Smooth muscle cell (in vitro differentiated cells): ENCODE measurements at regions not wholly inside any gene's neighbourhood (a gene's known extent, or its start where the extent isn't known, plus 50 kb on each side); places are given as distances from the start of the nearest gene placed in this dataset.

Experiments
- DNase-seq: peaks from one replicate; lab custom pipeline; 2025; ENCODE audit not compliant: unreplicated experiment; lab: John Stamatoyannopoulos, UW
- H2AFZ ChIP-seq: fragments of 200-600 bp; sonication (generic); 2 replicates; pipeline ENCODE4 v1.6.0; 2016; ENCODE audit warnings: antibody characterized with exemption, low read depth, mild to moderate bottlenecking
- H3F3A ChIP-seq: fragments of 200-600 bp; sonication (generic); 2 replicates; pipeline ENCODE4 v1.6.0; 2017; ENCODE audit warnings: antibody characterized with exemption, low read depth
- H3K27ac ChIP-seq: fragments of 200-600 bp; sonication (generic); 2 replicates; pipeline ENCODE4 v1.5.1; 2016; ENCODE audit warnings: low read depth, mild to moderate bottlenecking
- H3K27me3 ChIP-seq: fragments of 200-600 bp; sonication (generic); 2 replicates; pipeline ENCODE4 v1.6.1; 2016; ENCODE audit warnings: low read depth, mild to moderate bottlenecking
- H3K36me3 ChIP-seq: fragments of 200-600 bp; sonication (generic); 2 replicates; pipeline ENCODE4 v1.5.1; 2016; ENCODE audit warnings: low read depth
- H3K4me1 ChIP-seq: fragments of 200-600 bp; sonication (generic); 2 replicates; pipeline ENCODE4 v1.5.1; 2016; ENCODE audit warnings: low read depth
- H3K4me2 ChIP-seq: fragments of 200-600 bp; sonication (generic); 2 replicates; pipeline ENCODE4 v1.6.0; 2016; ENCODE audit warnings: mild to moderate bottlenecking
- H3K4me3 ChIP-seq: fragments of 200-600 bp; sonication (generic); 2 replicates; pipeline ENCODE4 v1.5.1; 2016; ENCODE audit warnings: mild to moderate bottlenecking
- H3K79me2 ChIP-seq: fragments of 200-600 bp; sonication (generic); 2 replicates; pipeline ENCODE4 v1.6.0; 2016; ENCODE audit warnings: low read depth, mild to moderate bottlenecking
- H3K9ac ChIP-seq: fragments of 200-600 bp; sonication (generic); 2 replicates; pipeline ENCODE4 v1.6.0; 2016; ENCODE audit warnings: low read depth
- H3K9me3 ChIP-seq: fragments of 200-600 bp; sonication (generic); replicated peaks from 2 replicates; pipeline ENCODE4 v1.5.1; 2016; ENCODE audit warnings: low read depth
- H4K20me1 ChIP-seq: fragments of 200-600 bp; sonication (generic); 2 replicates; pipeline ENCODE4 v1.6.0; 2016; ENCODE audit warnings: low read depth
- WGBS: methylation state at CpG from one replicate; pipeline ENCODE4 v1.1.7; 2016; ENCODE audit warnings: low lambda C conversion rate; 5-methylcytosine and 5-hydroxymethylcytosine counted together
- TF ChIP-seq, protein P1 (sequence below): fragments of 200-600 bp; sonication (generic); IDR thresholded peaks from 2 replicates; pipeline ENCODE4 v1.5.1; 2017; ENCODE audit warnings: borderline replicate concordance, mild to moderate bottlenecking, antibody characterized with exemption; ENCODE audit not compliant: insufficient read depth, poor library complexity, severe bottlenecking

DNA sequence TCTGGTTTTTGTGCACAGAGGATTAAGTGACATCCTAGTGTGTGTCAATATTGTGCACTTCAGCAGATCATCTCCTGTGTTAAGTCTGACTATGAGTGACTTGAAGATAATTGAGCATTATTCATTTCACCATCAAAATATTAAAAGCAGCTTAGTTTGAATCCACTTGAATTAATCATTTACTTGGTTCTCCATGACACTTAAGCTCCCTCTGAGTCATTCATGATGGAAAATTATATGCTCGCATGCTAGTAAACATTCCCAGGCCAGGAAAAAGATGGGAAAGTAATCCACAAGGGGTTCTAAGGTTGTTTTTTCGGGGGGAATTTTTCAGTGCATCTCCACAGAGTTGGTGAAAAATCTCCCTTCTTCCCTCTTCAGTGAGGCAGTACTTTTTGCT is 97.2 kb upstream of the EOLA2 start:
- Histone ChIP-seq H4K20me1 (no peaks in the 10 kb centered on the region), H3K9ac (peak overlapping the region; percentile 13), H3F3A (no peaks in the 10 kb centered on the region), H3K27me3 (no peaks in the 10 kb centered on the region), H3K4me3 (no peak overlapping the region), H3K4me2 (no peak overlapping the region), H3K4me1 (peaks cover 3% of the 10 kb centered on the region), H3K9me3 (peaks cover 8% of the 10 kb centered on the region), H3K79me2 (no peaks in the 10 kb centered on the region), H3K36me3 (no peaks in the 10 kb centered on the region), H2AFZ (no peak overlapping the region), H3K27ac (peak overlapping the region; percentile 71)
- no peak for DNase-seq
- 46% methylated on average over 2 of the region's 2 CpGs for WGBS
- TF ChIP-seq, protein P1, sequence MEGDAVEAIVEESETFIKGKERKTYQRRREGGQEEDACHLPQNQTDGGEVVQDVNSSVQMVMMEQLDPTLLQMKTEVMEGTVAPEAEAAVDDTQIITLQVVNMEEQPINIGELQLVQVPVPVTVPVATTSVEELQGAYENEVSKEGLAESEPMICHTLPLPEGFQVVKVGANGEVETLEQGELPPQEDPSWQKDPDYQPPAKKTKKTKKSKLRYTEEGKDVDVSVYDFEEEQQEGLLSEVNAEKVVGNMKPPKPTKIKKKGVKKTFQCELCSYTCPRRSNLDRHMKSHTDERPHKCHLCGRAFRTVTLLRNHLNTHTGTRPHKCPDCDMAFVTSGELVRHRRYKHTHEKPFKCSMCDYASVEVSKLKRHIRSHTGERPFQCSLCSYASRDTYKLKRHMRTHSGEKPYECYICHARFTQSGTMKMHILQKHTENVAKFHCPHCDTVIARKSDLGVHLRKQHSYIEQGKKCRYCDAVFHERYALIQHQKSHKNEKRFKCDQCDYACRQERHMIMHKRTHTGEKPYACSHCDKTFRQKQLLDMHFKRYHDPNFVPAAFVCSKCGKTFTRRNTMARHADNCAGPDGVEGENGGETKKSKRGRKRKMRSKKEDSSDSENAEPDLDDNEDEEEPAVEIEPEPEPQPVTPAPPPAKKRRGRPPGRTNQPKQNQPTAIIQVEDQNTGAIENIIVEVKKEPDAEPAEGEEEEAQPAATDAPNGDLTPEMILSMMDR, result no peak

DNA sequence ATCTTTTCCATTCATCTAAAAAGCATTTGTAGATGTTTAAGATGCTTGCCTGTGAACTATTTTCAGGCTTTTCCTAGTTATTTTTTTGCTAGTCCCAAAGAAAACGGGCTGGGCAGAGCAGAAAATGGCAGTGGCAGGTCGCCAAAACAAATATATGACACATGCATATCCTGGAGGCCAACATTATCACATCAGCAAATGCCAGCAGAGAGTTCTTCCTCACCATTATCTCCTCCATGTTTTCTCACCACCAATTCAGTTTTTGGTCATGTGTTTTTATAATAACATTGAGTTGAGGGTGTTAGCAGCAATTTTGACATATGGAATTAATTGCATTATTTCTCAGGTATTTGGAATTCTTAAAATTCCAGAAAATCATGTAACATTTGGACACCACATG is 97.9 kb upstream of the EOLA2 start:
- peaks cover 3% of the 10 kb centered on the region for H3K4me1 ChIP-seq

DNA sequence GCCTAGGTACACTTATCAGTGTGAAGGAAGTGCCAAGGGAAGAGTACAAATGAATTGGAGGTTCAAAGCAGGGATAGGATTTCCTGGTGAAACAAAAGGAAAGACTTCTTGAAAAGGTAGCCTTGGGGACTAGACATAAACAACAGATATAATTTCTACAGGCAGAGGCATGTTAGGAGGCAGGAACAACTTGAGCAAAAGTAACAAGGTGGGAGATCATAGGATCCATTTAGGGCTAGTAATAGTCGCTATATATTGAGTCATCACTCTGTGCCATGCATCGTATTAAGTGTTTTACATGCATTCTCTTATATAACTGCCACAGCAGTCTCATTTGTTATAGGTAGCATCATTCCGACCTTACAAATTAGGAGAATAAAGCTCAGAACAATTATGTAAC is 98.3 kb upstream of the EOLA2 start:
- Histone ChIP-seq H3K27me3 (no peaks in the 10 kb centered on the region), H4K20me1 (no peaks in the 10 kb centered on the region), H3K4me3 (no peak overlapping the region), H3K9me3 (peaks cover 8% of the 10 kb centered on the region), H3K27ac (peak overlapping the region; percentile 71), H2AFZ (no peak overlapping the region), H3K4me1 (peaks cover 3% of the 10 kb centered on the region), H3K36me3 (no peaks in the 10 kb centered on the region), H3K79me2 (no peaks in the 10 kb centered on the region), H3K4me2 (peak overlapping the region; percentile 6), H3K9ac (no peak overlapping the region), H3F3A (no peaks in the 10 kb centered on the region)
- DNase-seq, result no peak
- WGBS, result 71% methylated on average over 3 of the region's 3 CpGs
- TF ChIP-seq, protein P1, result no peak

More for the DNA sequence above, 97.9 kb upstream of the EOLA2 start:
- Histone ChIP-seq H3K4me3 (no peak overlapping the region), H3K4me2 (peak overlapping the region; percentile 6), H2AFZ (no peak overlapping the region), H3F3A (no peaks in the 10 kb centered on the region), H3K27me3 (no peaks in the 10 kb centered on the region), H3K9me3 (peaks cover 8% of the 10 kb centered on the region), H3K27ac (peak overlapping the region; percentile 71), H4K20me1 (no peaks in the 10 kb centered on the region), H3K36me3 (no peaks in the 10 kb centered on the region), H3K79me2 (no peaks in the 10 kb centered on the region), H3K9ac (peak overlapping the region; percentile 13)
- no peak for DNase-seq
- WGBS, result 25% methylated on average over 2 of the region's 2 CpGs
- TF ChIP-seq, protein P1, result no peak

- H3K27ac ChIP-seq, result no peak overlapping the region
These were observed 98.8 kb upstream of the EOLA2 start for GRCh38 chrX:150037041-150037440.

More at GRCh38 chrX:150037041-150037440, 98.8 kb upstream of the EOLA2 start:
- DNase-seq, result no peak
- no peaks in the 10 kb centered on the region for H3K36me3 ChIP-seq
- peaks cover 3% of the 10 kb centered on the region for H3K4me1 ChIP-seq
- no peak overlapping the region for H3K9ac ChIP-seq
- TF ChIP-seq, protein P1, result no peak
- H4K20me1 ChIP-seq, result no peaks in the 10 kb centered on the region
- H3K4me2 ChIP-seq, result no peak overlapping the region
- H3K4me3 ChIP-seq, result no peak overlapping the region
- no peaks in the 10 kb centered on the region for H3K27me3 ChIP-seq
- no peaks in the 10 kb centered on the region for H3F3A ChIP-seq
- WGBS, result 51% methylated on average over 2 of the region's 2 CpGs
- no peaks in the 10 kb centered on the region for H3K79me2 ChIP-seq
- peaks cover 8% of the 10 kb centered on the region for H3K9me3 ChIP-seq
- no peak overlapping the region for H2AFZ ChIP-seq
